Suprapubic skin (tissue), 4 donors: ENCODE measurements at regions not wholly inside any gene's neighbourhood (a gene's known extent, or its start where the extent isn't known, plus 50 kb on each side); places are given as distances from the start of the nearest gene placed in this dataset.
"Not testable (repeated sequence)": the region's sequence is repeated elsewhere in the genome, so short reads cannot be mapped to it uniquely, and the experiment has no call there.

Experiments
- CTCF ChIP-seq, 2 donors: fragments of 200-600 bp in 1 of 2; fragments of 450-650 bp in 1 of 2; sonication (generic) in 1 of 2; IDR thresholded peaks; one replicate each; pipeline ENCODE4 v1.5.1; 2016 to 2019; ENCODE audit warnings: antibody characterized with exemption in 2 of 2, mild to moderate bottlenecking in 1 of 2, moderate library complexity in 1 of 2
- EP300 ChIP-seq: sonication (generic); formaldehyde crosslinking; IDR thresholded peaks from one replicate; pipeline ENCODE4 v1.6.1; 2017; ENCODE audit warnings: antibody characterized with exemption
- POLR2AphosphoS5 ChIP-seq, 3 donors: sonication (generic); formaldehyde crosslinking; IDR thresholded peaks; one replicate each; pipeline ENCODE4 v1.6.1; 2017; ENCODE audit warnings: antibody characterized with exemption in 3 of 3

GRCh38 chr9:78442577-78442976, 145.7 kb downstream of the PSAT1 start:
- TF ChIP-seq POLR2AphosphoS5 (IDR thresholded peaks at IDR 0.05); CTCF (IDR thresholded peaks at IDR 0.05); EP300: not testable (repeated sequence)
